IMR-90 (cell line): ENCODE measurements at regions not wholly inside any gene's neighbourhood (a gene's known extent, or its start where the extent isn't known, plus 50 kb on each side); places are given as distances from the start of the nearest gene placed in this dataset.

ENCODE experiments used
- ATAC-seq: fragments of 200-7000 bp; cut with Tn5 transposase; 2 replicates; pipeline ENCODE4 v1.9.1; 2020; ENCODE audit warnings: low read depth, mild to moderate bottlenecking, moderate library complexity
- BruUV-seq: library from RNA; stranded (reverse); fragments of 400-500 nt; replicated peaks from 2 replicates; lab custom pipeline; 2021; lab: Mats Ljungman, UMichigan
- CTCF ChIA-PET: fragments of 300-600 bp; formaldehyde crosslinking; extraction: SDS; loops from one replicate; lab custom pipeline; 2021; ENCODE audit warnings: antibody characterized with exemption; lab: Yijun Ruan, JAX
- POLR2A ChIA-PET: fragments of 300-600 bp; sonication (Branson Sonifier 250); formaldehyde crosslinking; loops from one replicate; lab custom pipeline; 2022; ENCODE audit warnings: antibody characterized with exemption; ENCODE audit not compliant: unreplicated experiment; lab: Charles Lee
- DNase-seq: peaks from one replicate; pipeline ENCODE4 v3.0.0; 2013
- H2AFZ ChIP-seq: replicated peaks from 2 replicates; pipeline ENCODE3; 2013; ENCODE audit warnings: low read length, mild to moderate bottlenecking; ENCODE audit not compliant: poor library complexity
- H2AK5ac ChIP-seq: 2 replicates; pipeline ENCODE4 v1.6.1; 2013; ENCODE audit warnings: low read depth, low read length, inconsistent platforms
- H2AK9ac ChIP-seq: replicated peaks from 2 replicates; pipeline ENCODE3; 2013; ENCODE audit warnings: mild to moderate bottlenecking, low read depth, low read length, moderate library complexity; ENCODE audit not compliant: poor library complexity
- H2BK120ac ChIP-seq: 2 replicates; pipeline ENCODE4 v1.6.1; 2013; ENCODE audit warnings: low read depth, low read length, inconsistent platforms
- H2BK15ac ChIP-seq: 3 replicates; pipeline ENCODE4 v1.6.1; 2013; ENCODE audit warnings: low read depth, low read length, inconsistent platforms
- H2BK20ac ChIP-seq: 2 replicates; pipeline ENCODE4 v1.6.1; 2013; ENCODE audit warnings: low read depth, mild to moderate bottlenecking, inconsistent platforms, low read length, moderate library complexity
- H2BK5ac ChIP-seq: 2 replicates; pipeline ENCODE4 v1.6.1; 2013; ENCODE audit warnings: mild to moderate bottlenecking, low read depth, low read length, inconsistent platforms; ENCODE audit not compliant: poor library complexity, severe bottlenecking
- H3K14ac ChIP-seq: replicated peaks from 2 replicates; pipeline ENCODE4 v1.6.1; 2013; ENCODE audit warnings: low read depth, low read length, inconsistent platforms
- H3K18ac ChIP-seq: 2 replicates; pipeline ENCODE4 v1.6.1; 2013; ENCODE audit warnings: low read depth, low read length, control low read depth
- H3K23ac ChIP-seq: 2 replicates; pipeline ENCODE4 v1.6.1; 2013; ENCODE audit warnings: low read depth, low read length, inconsistent platforms
- H3K27ac ChIP-seq: 2 replicates; pipeline ENCODE4 v1.5.1; 2013; ENCODE audit warnings: mild to moderate bottlenecking, control low read depth, low read length; ENCODE audit not compliant: insufficient read depth
- H3K27me3 ChIP-seq: 2 replicates; pipeline ENCODE4 v1.6.1; 2013; ENCODE audit warnings: low read length; ENCODE audit not compliant: control insufficient read depth, insufficient read depth
- H3K36me3 ChIP-seq: 2 replicates; pipeline ENCODE4 v1.6.1; 2013; ENCODE audit warnings: low read length, mixed read lengths; ENCODE audit not compliant: control insufficient read depth, insufficient read depth
- H3K4ac ChIP-seq: 2 replicates; pipeline ENCODE4 v1.6.1; 2013; ENCODE audit warnings: low read depth, low read length, inconsistent platforms
- H3K4me1 ChIP-seq: 2 replicates; pipeline ENCODE4 v1.6.1; 2013; ENCODE audit warnings: low read length, mixed read lengths; ENCODE audit not compliant: control insufficient read depth, insufficient read depth
- H3K4me2 ChIP-seq: 2 replicates; pipeline ENCODE4 v1.6.1; 2013; ENCODE audit warnings: low read depth, mild to moderate bottlenecking, control low read depth, low read length, moderate library complexity
- H3K4me3 ChIP-seq: 2 replicates; pipeline ENCODE4 v1.5.1; 2013; ENCODE audit warnings: low read depth, mild to moderate bottlenecking, control low read depth, low read length, moderate library complexity; ENCODE audit not compliant: insufficient read depth
- H3K56ac ChIP-seq: 2 replicates; pipeline ENCODE4 v1.6.1; 2013; ENCODE audit warnings: low read length, inconsistent platforms; ENCODE audit not compliant: insufficient read depth; ENCODE audit errors: extremely low read depth
- H3K79me1 ChIP-seq, 2 experiments: 2 replicates each; pipeline ENCODE4 v1.6.1; 2013; ENCODE audit warnings: low read length in 2 of 2, inconsistent platforms in 1 of 2, low read depth in 1 of 2
- H3K9ac ChIP-seq: 2 replicates; pipeline ENCODE4 v1.6.1; 2013; ENCODE audit warnings: low read depth, low read length, control low read depth
- H3K9me1 ChIP-seq: 2 replicates; pipeline ENCODE4 v1.6.1; 2013; ENCODE audit warnings: low read length, inconsistent platforms; ENCODE audit not compliant: insufficient read depth
- H3K9me3 ChIP-seq: 2 replicates; pipeline ENCODE4 v1.6.1; 2013; ENCODE audit warnings: low read length; ENCODE audit not compliant: control insufficient read depth, insufficient read depth
- H4K20me1 ChIP-seq: 2 replicates; pipeline ENCODE4 v1.6.1; 2013; ENCODE audit warnings: low read length, inconsistent platforms; ENCODE audit not compliant: insufficient read depth
- H4K5ac ChIP-seq: 2 replicates; pipeline ENCODE4 v1.6.1; 2013; ENCODE audit warnings: mild to moderate bottlenecking, low read depth, low read length, control low read depth
- H4K8ac ChIP-seq, 2 experiments: 2 replicates each; pipeline ENCODE4 v1.6.1; 2013; ENCODE audit warnings: low read depth in 2 of 2, low read length in 2 of 2, control low read depth in 1 of 2, inconsistent platforms in 1 of 2
- H4K91ac ChIP-seq: 2 replicates; pipeline ENCODE4 v1.6.1; 2013; ENCODE audit warnings: low read depth, low read length, inconsistent platforms; ENCODE audit not compliant: insufficient read depth
- BHLHE40 ChIP-seq: fragments of 150-350 bp; IDR thresholded peaks from 2 replicates; pipeline ENCODE4 v1.6.1; 2016; ENCODE audit warnings: mild to moderate bottlenecking, low read depth, low read length
- CEBPB ChIP-seq: IDR thresholded peaks from 2 replicates; pipeline ENCODE4 v1.6.1; 2012; ENCODE audit warnings: low read depth, low read length, improper control_type of control experiment
- CHD1 ChIP-seq: IDR thresholded peaks from 2 replicates; pipeline ENCODE4 v1.6.1; 2012; ENCODE audit warnings: low read depth, low read length, improper control_type of control experiment
- FOS ChIP-seq: fragments of 150-350 bp; IDR thresholded peaks from 2 replicates; pipeline ENCODE4 v1.6.1; 2016; ENCODE audit warnings: low read depth, low read length
- MAFK ChIP-seq: IDR thresholded peaks from 2 replicates; pipeline ENCODE4 v1.6.1; 2012; ENCODE audit warnings: low read depth, low read length, improper control_type of control experiment
- MAZ ChIP-seq: IDR thresholded peaks from 2 replicates; pipeline ENCODE4 v1.6.1; 2012; ENCODE audit warnings: low read depth, mild to moderate bottlenecking, low read length, improper control_type of control experiment, moderate library complexity, borderline replicate concordance
- MXI1 ChIP-seq: IDR thresholded peaks from 2 replicates; pipeline ENCODE4 v1.6.1; 2012; ENCODE audit warnings: low read depth, mild to moderate bottlenecking, low read length, moderate library complexity, borderline replicate concordance
- NFE2L2 ChIP-seq: fragments of 150-350 bp; IDR thresholded peaks from 2 replicates; pipeline ENCODE4 v1.6.1; 2016; ENCODE audit warnings: low read depth, mild to moderate bottlenecking, low read length
- POLR2A ChIP-seq: IDR thresholded peaks from 2 replicates; pipeline ENCODE4 v1.6.1; 2012; ENCODE audit warnings: mild to moderate bottlenecking, low read depth, low read length
- RAD21 ChIP-seq: IDR thresholded peaks from 2 replicates; pipeline ENCODE4 v1.6.1; 2012; ENCODE audit warnings: low read length, improper control_type of control experiment
- RCOR1 ChIP-seq: IDR thresholded peaks from 2 replicates; pipeline ENCODE4 v1.6.1; 2012; ENCODE audit warnings: mild to moderate bottlenecking, low read length, improper control_type of control experiment; ENCODE audit not compliant: insufficient replicate concordance
- RFX5 ChIP-seq: IDR thresholded peaks from 2 replicates; pipeline ENCODE4 v1.8.0; 2012; ENCODE audit warnings: low read depth, mild to moderate bottlenecking, low read length, moderate library complexity
- SMC3 ChIP-seq: fragments of 150-350 bp; IDR thresholded peaks from 2 replicates; pipeline ENCODE4 v1.6.1; 2016; ENCODE audit warnings: low read depth, mild to moderate bottlenecking, antibody characterized with exemption, low read length, moderate library complexity
- dilution Hi-C: fragments of 300-500 bp; cut with HindIII; formaldehyde crosslinking; loops from one replicate; pipeline ENCODE4 v1.14.3; 2018; ENCODE audit warnings: low sequenced_read_pairs; ENCODE audit not compliant: unreplicated experiment
- in situ Hi-C: fragments of 300-500 bp; cut with MboI; formaldehyde crosslinking; loops from 3 replicates; pipeline ENCODE4 v1.14.3; 2019; ENCODE audit warnings: low sequenced_read_pairs, inconsistent platforms, mixed read lengths
- intact Hi-C: fragments of 100-400 bp; cut with micrococcal nuclease; formaldehyde crosslinking; loops from 2 replicates; pipeline ENCODE4 v1.10.0; 2022
- TF ChIP-seq, protein P1 (sequence below): fragments of 150-350 bp; IDR thresholded peaks from 2 replicates; pipeline ENCODE4 v1.6.1; 2017; ENCODE audit warnings: mild to moderate bottlenecking, antibody characterized with exemption, low read length, low read depth
- TF ChIP-seq, protein P2 (sequence below): fragments of 150-350 bp; IDR thresholded peaks from 2 replicates; pipeline ENCODE4 v1.6.1; 2016; ENCODE audit warnings: low read depth, mild to moderate bottlenecking, low read length, moderate library complexity, borderline replicate concordance
- TF ChIP-seq, protein P3 (sequence below): conservative IDR thresholded peaks from 2 replicates; pipeline ENCODE4 v1.5.1; 2012; ENCODE audit warnings: mild to moderate bottlenecking, low read depth, low read length, improper control_type of control experiment

DNA sequence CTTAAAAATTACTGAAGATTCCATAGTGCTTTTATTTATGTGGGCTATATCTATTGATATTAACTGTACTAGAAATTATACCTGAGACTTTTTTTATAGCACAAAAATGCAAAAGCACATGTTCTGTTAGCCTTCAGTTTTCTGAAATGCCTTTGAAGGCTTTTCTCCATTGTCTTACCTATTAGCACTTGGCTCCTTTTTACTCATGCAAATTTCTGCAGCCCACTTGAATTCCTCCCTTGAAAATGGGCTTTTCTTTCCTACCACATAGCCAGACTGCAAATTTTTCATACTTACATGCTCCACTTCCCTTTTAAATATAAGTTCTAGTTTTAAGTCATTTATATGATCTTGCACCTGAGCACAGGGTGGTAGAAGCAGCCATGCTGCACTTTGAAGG is 453.0 kb upstream of the TRIB2 start:
- Histone ChIP-seq H2AK5ac (no peak overlapping the region), H3K4ac (no peak overlapping the region), H3K56ac (no peak overlapping the region), H3K36me3 (no peaks in the 10 kb centered on the region), H2BK5ac (no peak overlapping the region), H3K4me3 (no peak overlapping the region), H3K27ac (no peak overlapping the region), H4K8ac (no peak overlapping the region), H3K18ac (no peak overlapping the region), H4K91ac (no peak overlapping the region), H3K79me1 (no peaks in the 10 kb centered on the region), H3K14ac (no peak overlapping the region), H2BK120ac (no peak overlapping the region), H3K9me1 (no peaks in the 10 kb centered on the region), H2BK20ac (no peak overlapping the region), H2BK15ac (no peak overlapping the region), H3K4me1 (peaks cover 2% of the 10 kb centered on the region; the same call in 1 of the 2 replicates), H3K9me3 (no peaks in the 10 kb centered on the region), H2AFZ (no peak overlapping the region), H4K20me1 (no peaks in the 10 kb centered on the region), H3K23ac (no peak overlapping the region), H3K9ac (no peak overlapping the region), H2AK9ac (no peak overlapping the region), H3K27me3 (no peaks in the 10 kb centered on the region), H4K5ac (no peak overlapping the region), H3K4me2 (no peak overlapping the region)
- ChIA-PET CTCF (no interaction called here), POLR2A (no interaction called here)
- intact Hi-C loops = no loop called here
- no peak for ATAC-seq
- dilution Hi-C loops = no loop called here
- no peak for DNase-seq
- no TSS peak for BruUV-seq
- in situ Hi-C loops = no loop called here
- TF ChIP-seq, protein P1, sequence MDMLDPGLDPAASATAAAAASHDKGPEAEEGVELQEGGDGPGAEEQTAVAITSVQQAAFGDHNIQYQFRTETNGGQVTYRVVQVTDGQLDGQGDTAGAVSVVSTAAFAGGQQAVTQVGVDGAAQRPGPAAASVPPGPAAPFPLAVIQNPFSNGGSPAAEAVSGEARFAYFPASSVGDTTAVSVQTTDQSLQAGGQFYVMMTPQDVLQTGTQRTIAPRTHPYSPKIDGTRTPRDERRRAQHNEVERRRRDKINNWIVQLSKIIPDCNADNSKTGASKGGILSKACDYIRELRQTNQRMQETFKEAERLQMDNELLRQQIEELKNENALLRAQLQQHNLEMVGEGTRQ = no peak
- no peak for TF ChIP-seq CEBPB
- TF ChIP-seq, protein P2, sequence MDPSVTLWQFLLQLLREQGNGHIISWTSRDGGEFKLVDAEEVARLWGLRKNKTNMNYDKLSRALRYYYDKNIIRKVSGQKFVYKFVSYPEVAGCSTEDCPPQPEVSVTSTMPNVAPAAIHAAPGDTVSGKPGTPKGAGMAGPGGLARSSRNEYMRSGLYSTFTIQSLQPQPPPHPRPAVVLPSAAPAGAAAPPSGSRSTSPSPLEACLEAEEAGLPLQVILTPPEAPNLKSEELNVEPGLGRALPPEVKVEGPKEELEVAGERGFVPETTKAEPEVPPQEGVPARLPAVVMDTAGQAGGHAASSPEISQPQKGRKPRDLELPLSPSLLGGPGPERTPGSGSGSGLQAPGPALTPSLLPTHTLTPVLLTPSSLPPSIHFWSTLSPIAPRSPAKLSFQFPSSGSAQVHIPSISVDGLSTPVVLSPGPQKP = no peak
- TF ChIP-seq FOS = no peak
- TF ChIP-seq MXI1 = no peak
- no peak for TF ChIP-seq NFE2L2
- TF ChIP-seq RAD21 = no peak
- no peak for TF ChIP-seq CHD1
- TF ChIP-seq MAZ = no peak
- TF ChIP-seq MAFK = no peak
- no peak for TF ChIP-seq POLR2A
- no peak for TF ChIP-seq RCOR1
- no peak for TF ChIP-seq BHLHE40
- no peak for TF ChIP-seq RFX5
- TF ChIP-seq, protein P3, sequence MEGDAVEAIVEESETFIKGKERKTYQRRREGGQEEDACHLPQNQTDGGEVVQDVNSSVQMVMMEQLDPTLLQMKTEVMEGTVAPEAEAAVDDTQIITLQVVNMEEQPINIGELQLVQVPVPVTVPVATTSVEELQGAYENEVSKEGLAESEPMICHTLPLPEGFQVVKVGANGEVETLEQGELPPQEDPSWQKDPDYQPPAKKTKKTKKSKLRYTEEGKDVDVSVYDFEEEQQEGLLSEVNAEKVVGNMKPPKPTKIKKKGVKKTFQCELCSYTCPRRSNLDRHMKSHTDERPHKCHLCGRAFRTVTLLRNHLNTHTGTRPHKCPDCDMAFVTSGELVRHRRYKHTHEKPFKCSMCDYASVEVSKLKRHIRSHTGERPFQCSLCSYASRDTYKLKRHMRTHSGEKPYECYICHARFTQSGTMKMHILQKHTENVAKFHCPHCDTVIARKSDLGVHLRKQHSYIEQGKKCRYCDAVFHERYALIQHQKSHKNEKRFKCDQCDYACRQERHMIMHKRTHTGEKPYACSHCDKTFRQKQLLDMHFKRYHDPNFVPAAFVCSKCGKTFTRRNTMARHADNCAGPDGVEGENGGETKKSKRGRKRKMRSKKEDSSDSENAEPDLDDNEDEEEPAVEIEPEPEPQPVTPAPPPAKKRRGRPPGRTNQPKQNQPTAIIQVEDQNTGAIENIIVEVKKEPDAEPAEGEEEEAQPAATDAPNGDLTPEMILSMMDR = no peak
- no peak for TF ChIP-seq SMC3
